NCI-H510A (cell line): ENCODE measurements at regions not wholly inside any gene's neighbourhood (a gene's known extent, or its start where the extent isn't known, plus 50 kb on each side); places are given as distances from the start of the nearest gene placed in this dataset.
"Not testable (repeated sequence)": the region's sequence is repeated elsewhere in the genome, so short reads cannot be mapped to it uniquely, and the experiment has no call there.

Experiments used
- DNase-seq: peaks from one replicate; lab custom pipeline; 2025; lab: John Stamatoyannopoulos, UW

- DNase-seq, result no peak
Measured at GRCh38 chr5:156043351-156043750, 283.6 kb upstream of the SGCD start.

- DNase-seq, result no peak
Measured at GRCh38 chr5:156051972-156052371, 275.0 kb upstream of the SGCD start.

- DNase-seq, result no peak
Measured at GRCh38 chr5:156052656-156053055, 274.3 kb upstream of the SGCD start.

- no peak for DNase-seq
Measured at GRCh38 chr5:156053056-156053455, 273.9 kb upstream of the SGCD start.

DNA sequence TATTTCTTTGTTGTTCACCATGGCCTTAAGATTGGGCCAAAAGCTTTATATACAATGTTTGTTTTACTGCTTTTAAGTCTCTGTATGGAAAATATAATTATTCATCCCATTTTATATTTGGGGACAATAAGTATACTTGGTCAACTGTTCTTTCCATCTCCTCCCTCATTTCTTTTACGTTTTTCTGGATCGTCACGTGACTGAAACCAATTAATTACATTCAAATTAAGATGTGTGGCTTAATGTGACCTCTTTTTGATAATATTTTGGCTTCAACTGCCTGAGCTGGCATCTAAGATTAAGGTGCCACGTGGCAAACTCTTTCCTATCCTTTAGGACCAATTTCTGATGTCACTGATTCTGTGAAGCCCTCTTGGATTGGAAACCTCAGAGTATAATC, 250.1 kb upstream of the SGCD start:
- no peak for DNase-seq

DNA sequence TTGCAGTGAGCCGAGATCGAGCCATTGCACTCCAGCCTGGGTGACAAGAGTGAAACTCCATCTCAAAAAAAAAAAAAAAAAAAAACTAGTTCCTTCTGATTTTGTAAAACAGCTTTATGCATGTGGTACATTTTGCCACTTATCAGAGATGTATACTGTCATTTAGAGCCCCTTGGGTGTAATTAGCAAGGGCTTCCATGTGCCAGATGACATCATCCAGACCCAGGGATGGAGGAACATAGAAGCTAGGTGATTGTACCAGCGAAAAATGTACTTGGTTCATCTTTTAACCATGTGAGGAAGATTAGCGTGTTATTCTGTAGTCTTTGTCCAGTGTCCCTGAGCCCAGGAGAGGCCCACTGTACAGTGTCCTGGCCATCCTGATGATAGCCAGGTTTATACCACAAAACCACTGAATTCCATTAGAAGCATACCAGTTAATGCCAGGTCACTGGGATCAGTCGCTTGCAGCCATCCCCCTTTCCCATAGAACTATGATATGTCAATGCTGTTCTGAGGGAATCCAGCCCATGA, 239.3 kb upstream of the SGCD start:
- DNase-seq, result no peak

- not testable (repeated sequence) for DNase-seq
Measured at GRCh38 chr5:156089955-156090940, 236.7 kb upstream of the SGCD start.

- DNase-seq, result no peak
Measured at GRCh38 chr5:156093024-156093423, 233.9 kb upstream of the SGCD start.

DNA sequence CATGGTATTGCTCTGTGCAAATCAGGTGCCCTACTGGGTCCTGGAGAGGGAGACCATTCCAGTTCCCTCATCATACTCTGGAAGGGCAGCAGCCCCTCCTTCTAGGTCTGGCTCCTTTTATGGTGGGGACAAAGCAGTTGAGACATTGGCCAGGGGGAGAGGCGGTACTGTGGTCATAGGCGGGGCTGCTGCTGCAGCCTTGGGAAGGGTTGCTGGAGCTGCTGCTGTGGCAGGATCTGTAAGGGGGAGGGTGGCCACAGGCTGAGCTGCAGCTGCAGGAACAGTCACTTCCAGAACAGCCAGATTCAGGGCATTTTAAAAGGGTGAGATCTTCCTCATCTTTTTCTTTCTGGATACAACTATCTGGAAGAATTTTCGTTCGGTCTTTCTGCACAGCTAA, 233.0 kb upstream of the SGCD start:
- no peak for DNase-seq

DNA sequence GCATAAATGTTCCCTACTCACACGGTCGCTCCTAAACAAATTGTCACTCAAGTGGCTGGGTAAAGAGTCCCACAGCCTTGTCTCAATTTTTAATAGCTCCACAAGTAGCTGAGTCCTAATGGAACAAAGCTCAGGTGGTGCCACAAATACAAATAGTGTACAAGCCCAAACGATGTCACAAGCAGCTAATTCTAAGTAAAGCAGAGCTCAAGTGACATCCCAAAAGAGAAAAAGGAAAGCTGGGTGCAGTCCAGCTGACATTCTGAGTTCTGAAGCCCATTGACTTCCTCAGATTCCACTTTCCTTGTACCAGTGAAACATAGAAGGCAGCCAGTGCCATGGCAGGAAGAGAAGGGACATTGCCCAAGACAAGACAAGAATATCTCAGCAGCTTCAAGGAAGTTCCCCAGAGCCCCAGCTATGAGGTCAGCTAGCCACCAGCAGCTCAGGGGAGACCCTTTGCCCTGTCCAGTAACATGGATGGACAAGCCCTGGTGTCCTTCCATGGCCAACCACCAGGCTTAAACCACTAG, 231.2 kb upstream of the SGCD start:
- DNase-seq, result no peak

GRCh38 chr5:156096259-156096658, 230.7 kb upstream of the SGCD start:
- no peak for DNase-seq

- no peak for DNase-seq
Measured at GRCh38 chr5:156103155-156103885, 223.6 kb upstream of the SGCD start.

- DNase-seq, result no peak
Measured at GRCh38 chr5:156109317-156110023, 217.5 kb upstream of the SGCD start.

- no peak for DNase-seq
Measured at GRCh38 chr5:156119692-156120091, 207.3 kb upstream of the SGCD start.

GRCh38 chr5:156120777-156121176, 206.2 kb upstream of the SGCD start:
- DNase-seq, result no peak

- no peak for DNase-seq
Measured at GRCh38 chr5:156121234-156121633, 205.7 kb upstream of the SGCD start.

GRCh38 chr5:156121882-156122281, 205.1 kb upstream of the SGCD start:
- DNase-seq, result no peak

- no peak for DNase-seq
Measured at GRCh38 chr5:156124708-156125107, 202.3 kb upstream of the SGCD start.

- DNase-seq, result no peak
Measured at GRCh38 chr5:156125118-156125517, 201.8 kb upstream of the SGCD start.

DNA sequence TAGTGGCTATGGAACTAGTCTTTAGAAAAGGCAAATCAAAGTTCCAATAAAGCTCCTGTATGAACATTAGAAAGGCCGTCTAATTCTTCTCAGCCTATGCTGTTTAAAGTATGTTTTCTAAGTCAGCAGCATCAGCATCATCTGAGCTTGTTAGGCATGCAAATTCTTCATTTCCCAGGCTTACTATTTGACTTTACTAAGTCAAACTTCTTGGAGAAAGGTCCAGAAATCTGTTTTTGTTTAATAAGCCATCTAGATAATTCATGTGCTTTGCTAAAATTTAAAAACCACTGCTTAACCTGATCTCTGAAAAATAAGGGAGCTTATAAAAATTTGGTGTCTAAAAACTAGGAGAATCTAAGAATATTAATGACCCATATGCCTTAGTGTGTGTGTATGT, 200.2 kb upstream of the SGCD start:
- DNase-seq, result no peak

GRCh38 chr5:156128026-156128425, 198.9 kb upstream of the SGCD start:
- no peak for DNase-seq

DNA sequence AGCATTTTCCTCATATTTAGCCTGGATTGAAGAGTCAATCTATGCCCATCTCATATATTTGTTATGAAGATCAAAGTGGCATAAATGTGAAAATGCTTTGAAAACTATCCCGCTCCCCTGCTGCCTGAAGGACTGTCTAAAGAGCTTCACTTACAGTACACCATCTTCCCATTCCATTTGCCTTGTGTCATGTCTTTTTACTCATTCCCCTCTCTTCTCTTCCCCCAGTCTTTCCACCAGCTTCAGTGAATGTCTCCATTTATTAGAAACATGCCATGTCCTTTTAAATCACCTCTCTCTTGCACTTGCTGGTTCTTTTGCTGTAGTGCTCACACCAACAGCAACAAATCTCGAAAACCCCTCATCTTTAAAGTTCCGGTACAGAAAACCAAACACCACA, 192.7 kb upstream of the SGCD start:
- no peak for DNase-seq
